ENCODE measurements at regions not wholly inside any gene's neighbourhood (a gene's known extent, or its start where the extent isn't known, plus 50 kb on each side); places are given as distances from the start of the nearest gene placed in this dataset.

- TF ChIP-seq CTCF (IDR thresholded peaks at IDR 0.05; ENCODE audit: borderline replicate concordance, control extremely low read depth, extremely low read depth, insufficient read depth, missing control alignments) = no peak
- in situ Hi-C loops (cut with MboI; ENCODE audit: low sequenced_read_pairs, unreplicated experiment) = no loop called here
- no peak for DNase-seq (ENCODE audit: low spot score)
Measured at GRCh38 chr20:53712212-53712977, 118.8 kb upstream of the ZNF217 start.

DNA sequence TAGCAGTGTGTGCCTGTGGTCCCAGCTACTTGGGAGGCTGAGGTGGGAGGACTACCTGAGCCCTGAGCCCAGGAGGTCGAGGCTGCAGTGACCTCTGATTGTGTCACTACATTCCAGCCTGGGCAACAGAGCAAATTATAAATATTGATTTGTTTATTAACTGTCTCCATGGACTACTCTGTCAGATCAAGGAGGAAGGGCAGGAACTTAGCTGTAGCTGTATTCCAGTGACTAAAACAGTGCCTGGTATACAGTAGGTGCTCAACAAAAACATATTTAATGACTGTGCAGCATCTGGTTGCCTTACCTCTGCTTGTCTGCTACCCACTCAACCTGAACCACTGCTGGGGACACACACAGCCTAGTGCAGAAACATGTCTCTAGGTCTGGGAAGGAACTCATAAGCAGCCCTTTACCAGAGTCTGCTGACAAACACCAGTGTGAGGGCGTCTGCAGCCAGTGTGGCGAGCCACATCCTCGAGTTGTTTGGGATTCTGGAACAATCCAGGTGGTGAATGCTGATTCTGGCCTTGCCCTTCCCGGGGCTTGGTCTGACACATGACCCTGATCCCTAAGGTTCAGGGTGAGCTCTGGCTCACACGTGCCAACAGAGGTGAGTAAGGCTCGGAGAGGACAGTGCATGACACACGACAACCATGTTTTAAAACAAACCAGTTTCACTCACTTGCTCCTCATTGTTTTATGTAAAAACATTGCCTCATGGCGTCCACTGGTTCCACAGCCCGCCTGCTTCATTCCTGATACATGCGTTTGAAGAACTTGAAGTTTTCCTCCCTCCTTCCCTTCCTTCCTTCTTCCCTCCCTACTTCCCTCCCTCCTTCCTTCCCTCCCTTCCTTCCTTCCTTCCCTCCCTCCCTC is 117.9 kb upstream of the ZNF217 start:
- in situ Hi-C loops (cut with MboI; ENCODE audit: low sequenced_read_pairs, unreplicated experiment) = no loop called here
- DNase-seq (ENCODE audit: low spot score) = no peak
- no peak for TF ChIP-seq CTCF (IDR thresholded peaks at IDR 0.05; ENCODE audit: borderline replicate concordance, control extremely low read depth, extremely low read depth, insufficient read depth, missing control alignments)

DNA sequence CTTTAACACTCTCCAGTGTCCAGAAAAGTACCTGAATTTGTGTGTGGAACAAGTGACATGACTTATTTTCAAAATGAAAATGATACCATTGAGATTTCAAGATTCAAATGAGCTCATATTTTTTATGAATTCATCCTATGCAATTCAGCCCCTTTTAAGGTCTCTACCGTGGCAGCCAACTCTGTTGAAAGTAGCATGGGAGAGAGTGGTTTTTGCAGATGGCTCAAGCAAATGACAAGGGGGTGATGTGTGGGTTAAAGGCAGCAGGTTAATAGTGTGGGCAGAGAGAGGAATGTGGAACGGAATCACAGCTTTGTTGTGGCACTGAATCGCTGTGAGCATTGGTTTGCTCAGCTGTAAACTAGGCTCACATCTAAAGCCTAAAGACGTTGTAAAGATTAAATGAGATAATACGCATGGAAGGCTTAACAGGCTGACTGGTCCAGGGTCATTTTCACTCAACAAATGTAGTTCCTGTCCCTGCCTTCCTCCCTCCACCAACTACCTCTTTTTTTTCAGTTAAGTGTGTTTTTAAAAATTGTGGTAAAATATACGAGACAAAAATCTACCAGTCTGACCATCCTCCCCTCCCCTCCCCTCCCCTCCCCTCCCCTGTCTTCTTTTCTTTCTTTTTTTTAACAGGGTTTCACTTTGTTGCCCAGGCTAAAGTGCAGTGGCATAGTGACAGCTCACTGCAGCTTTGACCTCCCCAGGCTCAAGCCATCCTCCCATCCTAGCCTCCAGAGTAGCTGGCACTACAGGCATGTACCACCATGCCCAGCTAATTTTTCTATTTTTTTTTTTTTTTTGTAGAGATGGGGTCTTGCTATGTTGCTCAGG is 114.7 kb upstream of the ZNF217 start:
- in situ Hi-C loops (cut with MboI; ENCODE audit: low sequenced_read_pairs, unreplicated experiment) = no loop called here

GRCh38 chr20:53707371-53708055 is 113.9 kb upstream of the ZNF217 start:
- DNase-seq (ENCODE audit: low spot score) = no peak
- in situ Hi-C loops (cut with MboI; ENCODE audit: low sequenced_read_pairs, unreplicated experiment) = no loop called here
- TF ChIP-seq CTCF (IDR thresholded peaks at IDR 0.05; ENCODE audit: borderline replicate concordance, control extremely low read depth, extremely low read depth, insufficient read depth, missing control alignments) = no peak

More for the DNA sequence above, 114.7 kb upstream of the ZNF217 start:
- no peak for TF ChIP-seq CTCF (IDR thresholded peaks at IDR 0.05; ENCODE audit: borderline replicate concordance, control extremely low read depth, extremely low read depth, insufficient read depth, missing control alignments)
- peak; percentile 57 for DNase-seq (ENCODE audit: low spot score)

- TF ChIP-seq CTCF (IDR thresholded peaks at IDR 0.05; ENCODE audit: borderline replicate concordance, control extremely low read depth, extremely low read depth, insufficient read depth, missing control alignments) = no peak
- DNase-seq (ENCODE audit: low spot score) = peak; percentile 55
- in situ Hi-C loops (cut with MboI; ENCODE audit: low sequenced_read_pairs, unreplicated experiment) = no loop called here
Measured at GRCh38 chr20:53706466-53707370, 113.1 kb upstream of the ZNF217 start.
